ENCODE measurements at regions not wholly inside any gene's neighbourhood (a gene's known extent, or its start where the extent isn't known, plus 50 kb on each side); places are given as distances from the start of the nearest gene placed in this dataset.

DNA sequence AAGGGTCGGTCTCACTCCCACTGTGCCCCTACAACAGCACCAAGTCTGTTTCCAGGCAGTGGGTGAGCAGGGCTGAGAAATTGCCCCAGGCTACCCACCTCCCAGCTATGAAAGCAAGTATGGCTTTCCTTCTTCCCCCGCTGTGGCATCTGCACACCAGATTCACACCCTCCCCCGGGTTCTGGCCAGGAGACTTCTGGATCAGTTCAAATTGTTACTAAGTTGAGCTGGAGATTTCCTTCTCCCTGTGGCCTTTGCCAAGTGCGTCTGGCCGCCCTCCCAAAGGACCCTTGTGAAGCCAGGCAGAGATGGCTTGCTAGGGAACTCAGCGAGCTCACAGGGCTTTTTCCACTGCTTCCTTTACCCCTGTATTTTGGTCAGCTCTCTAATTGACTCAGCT lies 555.4 kb downstream of the SH2D4B start (continued):
- TF ChIP-seq, protein P1, sequence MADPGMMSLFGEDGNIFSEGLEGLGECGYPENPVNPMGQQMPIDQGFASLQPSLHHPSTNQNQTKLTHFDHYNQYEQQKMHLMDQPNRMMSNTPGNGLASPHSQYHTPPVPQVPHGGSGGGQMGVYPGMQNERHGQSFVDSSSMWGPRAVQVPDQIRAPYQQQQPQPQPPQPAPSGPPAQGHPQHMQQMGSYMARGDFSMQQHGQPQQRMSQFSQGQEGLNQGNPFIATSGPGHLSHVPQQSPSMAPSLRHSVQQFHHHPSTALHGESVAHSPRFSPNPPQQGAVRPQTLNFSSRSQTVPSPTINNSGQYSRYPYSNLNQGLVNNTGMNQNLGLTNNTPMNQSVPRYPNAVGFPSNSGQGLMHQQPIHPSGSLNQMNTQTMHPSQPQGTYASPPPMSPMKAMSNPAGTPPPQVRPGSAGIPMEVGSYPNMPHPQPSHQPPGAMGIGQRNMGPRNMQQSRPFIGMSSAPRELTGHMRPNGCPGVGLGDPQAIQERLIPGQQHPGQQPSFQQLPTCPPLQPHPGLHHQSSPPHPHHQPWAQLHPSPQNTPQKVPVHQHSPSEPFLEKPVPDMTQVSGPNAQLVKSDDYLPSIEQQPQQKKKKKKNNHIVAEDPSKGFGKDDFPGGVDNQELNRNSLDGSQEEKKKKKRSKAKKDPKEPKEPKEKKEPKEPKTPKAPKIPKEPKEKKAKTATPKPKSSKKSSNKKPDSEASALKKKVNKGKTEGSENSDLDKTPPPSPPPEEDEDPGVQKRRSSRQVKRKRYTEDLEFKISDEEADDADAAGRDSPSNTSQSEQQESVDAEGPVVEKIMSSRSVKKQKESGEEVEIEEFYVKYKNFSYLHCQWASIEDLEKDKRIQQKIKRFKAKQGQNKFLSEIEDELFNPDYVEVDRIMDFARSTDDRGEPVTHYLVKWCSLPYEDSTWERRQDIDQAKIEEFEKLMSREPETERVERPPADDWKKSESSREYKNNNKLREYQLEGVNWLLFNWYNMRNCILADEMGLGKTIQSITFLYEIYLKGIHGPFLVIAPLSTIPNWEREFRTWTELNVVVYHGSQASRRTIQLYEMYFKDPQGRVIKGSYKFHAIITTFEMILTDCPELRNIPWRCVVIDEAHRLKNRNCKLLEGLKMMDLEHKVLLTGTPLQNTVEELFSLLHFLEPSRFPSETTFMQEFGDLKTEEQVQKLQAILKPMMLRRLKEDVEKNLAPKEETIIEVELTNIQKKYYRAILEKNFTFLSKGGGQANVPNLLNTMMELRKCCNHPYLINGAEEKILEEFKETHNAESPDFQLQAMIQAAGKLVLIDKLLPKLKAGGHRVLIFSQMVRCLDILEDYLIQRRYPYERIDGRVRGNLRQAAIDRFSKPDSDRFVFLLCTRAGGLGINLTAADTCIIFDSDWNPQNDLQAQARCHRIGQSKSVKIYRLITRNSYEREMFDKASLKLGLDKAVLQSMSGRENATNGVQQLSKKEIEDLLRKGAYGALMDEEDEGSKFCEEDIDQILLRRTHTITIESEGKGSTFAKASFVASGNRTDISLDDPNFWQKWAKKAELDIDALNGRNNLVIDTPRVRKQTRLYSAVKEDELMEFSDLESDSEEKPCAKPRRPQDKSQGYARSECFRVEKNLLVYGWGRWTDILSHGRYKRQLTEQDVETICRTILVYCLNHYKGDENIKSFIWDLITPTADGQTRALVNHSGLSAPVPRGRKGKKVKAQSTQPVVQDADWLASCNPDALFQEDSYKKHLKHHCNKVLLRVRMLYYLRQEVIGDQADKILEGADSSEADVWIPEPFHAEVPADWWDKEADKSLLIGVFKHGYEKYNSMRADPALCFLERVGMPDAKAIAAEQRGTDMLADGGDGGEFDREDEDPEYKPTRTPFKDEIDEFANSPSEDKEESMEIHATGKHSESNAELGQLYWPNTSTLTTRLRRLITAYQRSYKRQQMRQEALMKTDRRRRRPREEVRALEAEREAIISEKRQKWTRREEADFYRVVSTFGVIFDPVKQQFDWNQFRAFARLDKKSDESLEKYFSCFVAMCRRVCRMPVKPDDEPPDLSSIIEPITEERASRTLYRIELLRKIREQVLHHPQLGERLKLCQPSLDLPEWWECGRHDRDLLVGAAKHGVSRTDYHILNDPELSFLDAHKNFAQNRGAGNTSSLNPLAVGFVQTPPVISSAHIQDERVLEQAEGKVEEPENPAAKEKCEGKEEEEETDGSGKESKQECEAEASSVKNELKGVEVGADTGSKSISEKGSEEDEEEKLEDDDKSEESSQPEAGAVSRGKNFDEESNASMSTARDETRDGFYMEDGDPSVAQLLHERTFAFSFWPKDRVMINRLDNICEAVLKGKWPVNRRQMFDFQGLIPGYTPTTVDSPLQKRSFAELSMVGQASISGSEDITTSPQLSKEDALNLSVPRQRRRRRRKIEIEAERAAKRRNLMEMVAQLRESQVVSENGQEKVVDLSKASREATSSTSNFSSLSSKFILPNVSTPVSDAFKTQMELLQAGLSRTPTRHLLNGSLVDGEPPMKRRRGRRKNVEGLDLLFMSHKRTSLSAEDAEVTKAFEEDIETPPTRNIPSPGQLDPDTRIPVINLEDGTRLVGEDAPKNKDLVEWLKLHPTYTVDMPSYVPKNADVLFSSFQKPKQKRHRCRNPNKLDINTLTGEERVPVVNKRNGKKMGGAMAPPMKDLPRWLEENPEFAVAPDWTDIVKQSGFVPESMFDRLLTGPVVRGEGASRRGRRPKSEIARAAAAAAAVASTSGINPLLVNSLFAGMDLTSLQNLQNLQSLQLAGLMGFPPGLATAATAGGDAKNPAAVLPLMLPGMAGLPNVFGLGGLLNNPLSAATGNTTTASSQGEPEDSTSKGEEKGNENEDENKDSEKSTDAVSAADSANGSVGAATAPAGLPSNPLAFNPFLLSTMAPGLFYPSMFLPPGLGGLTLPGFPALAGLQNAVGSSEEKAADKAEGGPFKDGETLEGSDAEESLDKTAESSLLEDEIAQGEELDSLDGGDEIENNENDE (IDR thresholded peaks at IDR 0.05; ENCODE audit: insufficient replicate concordance, low read length) = no peak
- TF ChIP-seq, protein P2, sequence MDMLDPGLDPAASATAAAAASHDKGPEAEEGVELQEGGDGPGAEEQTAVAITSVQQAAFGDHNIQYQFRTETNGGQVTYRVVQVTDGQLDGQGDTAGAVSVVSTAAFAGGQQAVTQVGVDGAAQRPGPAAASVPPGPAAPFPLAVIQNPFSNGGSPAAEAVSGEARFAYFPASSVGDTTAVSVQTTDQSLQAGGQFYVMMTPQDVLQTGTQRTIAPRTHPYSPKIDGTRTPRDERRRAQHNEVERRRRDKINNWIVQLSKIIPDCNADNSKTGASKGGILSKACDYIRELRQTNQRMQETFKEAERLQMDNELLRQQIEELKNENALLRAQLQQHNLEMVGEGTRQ (IDR thresholded peaks at IDR 0.05; ENCODE audit: low read length) = no peak
- TF ChIP-seq PHF8 (conservative IDR thresholded peaks at IDR 0.05; ENCODE audit: low read depth, low read length) (no peak), TCF12 (IDR thresholded peaks at IDR 0.05; ENCODE audit: low read depth, low read length) (no peak), BRCA1 (IDR thresholded peaks at IDR 0.05; ENCODE audit: low read depth, low read length) (no peak), EP300 (IDR thresholded peaks at IDR 0.05; ENCODE audit: borderline replicate concordance in 1 of 2, low read depth in 2 of 2, low read length in 2 of 2) (no peak), KDM4A (IDR thresholded peaks at IDR 0.05; ENCODE audit: low read depth, low read length, severe bottlenecking) (no peak), KDM5A (IDR thresholded peaks at IDR 0.05; ENCODE audit: low read length) (no peak), YY1 (IDR thresholded peaks at IDR 0.05; ENCODE audit: low read depth, low read length) (no peak), FOSL1 (IDR thresholded peaks at IDR 0.05; ENCODE audit: insufficient read depth, low read depth, low read length) (no peak), HDAC6 (IDR thresholded peaks at IDR 0.05; ENCODE audit: low read depth, low read length) (no peak)
